ENCODE measurements at regions not wholly inside any gene's neighbourhood (a gene's known extent, or its start where the extent isn't known, plus 50 kb on each side); places are given as distances from the start of the nearest gene placed in this dataset.

DNA sequence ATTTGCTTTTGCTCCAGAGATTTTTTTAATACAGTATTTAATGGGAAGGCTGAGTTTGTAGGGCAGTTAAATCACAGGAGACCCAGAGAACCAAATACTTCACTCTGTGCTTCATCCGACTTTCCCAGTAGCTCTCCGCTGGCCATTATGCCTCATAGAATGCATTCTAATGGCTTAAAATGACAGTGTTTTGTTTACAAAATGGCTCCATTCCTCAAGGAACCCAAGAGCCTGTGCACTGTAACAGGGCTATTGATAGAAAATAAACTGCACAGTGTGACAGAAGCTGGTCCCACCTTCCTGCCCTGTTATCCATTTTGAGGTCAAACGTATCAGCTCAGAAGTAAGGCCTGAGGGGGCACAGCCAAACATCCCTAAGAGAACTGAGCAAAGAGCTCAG is 136.5 kb downstream of the RAP2A start:
- no peaks in the 10 kb centered on the region for H3F3A ChIP-seq (replicated peaks; ENCODE audit: insufficient read depth)
- no peaks in the 10 kb centered on the region for H3K36me3 ChIP-seq (replicated peaks in 1 of 2; ENCODE audit: control insufficient read depth in 1 of 2, insufficient read depth in 2 of 2, low read length in 1 of 2)
- H3K9me2 ChIP-seq = no peaks in the 10 kb centered on the region
- WGBS (ENCODE audit: low lambda C conversion rate) = 68% methylated on average over 3 of the region's 3 CpGs
- no peaks in the 10 kb centered on the region for H3K79me2 ChIP-seq (ENCODE audit: insufficient read depth)
- no peak overlapping the region for H3K27ac ChIP-seq (ENCODE audit: low read depth in 2 of 2, low read length in 1 of 2)
- DNase-seq = no peak
- ChIA-PET CTCF (interaction anchor here (0.7 kb wide), 1 partner anchor 461 kb away, joined by 3 read pairs; no protein-coding TSS in a partner anchor), POLR2A (interaction anchor here (0.6 kb wide), 1 partner anchor 416 kb away, joined by 3 read pairs; no protein-coding TSS in a partner anchor)
- H3K9ac ChIP-seq = no peak overlapping the region
- H3K4me2 ChIP-seq = no peak overlapping the region
- no peak overlapping the region for H3K4me3 ChIP-seq (ENCODE audit: low read depth in 2 of 2, low read length in 1 of 2)
- H3K4me1 ChIP-seq (ENCODE audit: control insufficient read depth in 1 of 2, insufficient read depth in 2 of 2, low read depth in 1 of 2, low read length in 1 of 2) = peaks cover 0 to 6% of the 10 kb centered on the region in 2 experiments; a peak in 2 of 4 replicates
- no peaks in the 10 kb centered on the region for H3K9me3 ChIP-seq
- peaks cover 1% of the 10 kb centered on the region; the same call in 1 of the 2 replicates for H3K27me3 ChIP-seq (ENCODE audit: insufficient read depth)
- H4K20me1 ChIP-seq (ENCODE audit: insufficient read depth) = no peaks in the 10 kb centered on the region
- no peak for TF ChIP-seq EZH2phosphoT487 (IDR thresholded peaks at IDR 0.05; ENCODE audit: borderline replicate concordance, low read depth)
- no peak for TF ChIP-seq EP300 (IDR thresholded peaks at IDR 0.05; ENCODE audit: borderline replicate concordance in 1 of 2, low read depth in 1 of 2, low read length in 1 of 2)
- TF ChIP-seq YY1 (IDR thresholded peaks at IDR 0.05; ENCODE audit: low read depth) = no peak
- TF ChIP-seq CHD2 (IDR thresholded peaks at IDR 0.05; ENCODE audit: low read length, partially characterized antibody) = no peak
- no peak for TF ChIP-seq RXRA (IDR thresholded peaks at IDR 0.05; ENCODE audit: borderline replicate concordance, low read depth)
- no peak for TF ChIP-seq NRF1 (IDR thresholded peaks at IDR 0.05; ENCODE audit: low read depth, low read length)
- no peak for TF ChIP-seq RAD21 (IDR thresholded peaks at IDR 0.05; ENCODE audit: low read length)
- no peak for TF ChIP-seq GATA2 (CRISPR knock-in tag; IDR thresholded peaks at IDR 0.05)
- no peak for TF ChIP-seq MEF2A (IDR thresholded peaks at IDR 0.05; ENCODE audit: borderline replicate concordance, low read depth)
- TF ChIP-seq PBX3 (IDR thresholded peaks at IDR 0.05) = no peak
- TF ChIP-seq, protein P1, sequence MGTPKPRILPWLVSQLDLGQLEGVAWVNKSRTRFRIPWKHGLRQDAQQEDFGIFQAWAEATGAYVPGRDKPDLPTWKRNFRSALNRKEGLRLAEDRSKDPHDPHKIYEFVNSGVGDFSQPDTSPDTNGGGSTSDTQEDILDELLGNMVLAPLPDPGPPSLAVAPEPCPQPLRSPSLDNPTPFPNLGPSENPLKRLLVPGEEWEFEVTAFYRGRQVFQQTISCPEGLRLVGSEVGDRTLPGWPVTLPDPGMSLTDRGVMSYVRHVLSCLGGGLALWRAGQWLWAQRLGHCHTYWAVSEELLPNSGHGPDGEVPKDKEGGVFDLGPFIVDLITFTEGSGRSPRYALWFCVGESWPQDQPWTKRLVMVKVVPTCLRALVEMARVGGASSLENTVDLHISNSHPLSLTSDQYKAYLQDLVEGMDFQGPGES (IDR thresholded peaks at IDR 0.05; ENCODE audit: low read depth, low read length) = no peak
- no peak for TF ChIP-seq USF2 (IDR thresholded peaks at IDR 0.05; ENCODE audit: borderline replicate concordance, low read depth, low read length)
- no peak for TF ChIP-seq TEAD4 (IDR thresholded peaks at IDR 0.05; ENCODE audit: borderline replicate concordance, insufficient read depth)
- TF ChIP-seq USF1 (IDR thresholded peaks at IDR 0.05; ENCODE audit: borderline replicate concordance, low read depth) = no peak
- TF ChIP-seq MXI1 (IDR thresholded peaks at IDR 0.05; ENCODE audit: low read depth, low read length) = no peak
- no peak for TF ChIP-seq FOSL2 (IDR thresholded peaks at IDR 0.05; ENCODE audit: borderline replicate concordance, low read depth)
- TF ChIP-seq NFIC (IDR thresholded peaks at IDR 0.05; ENCODE audit: borderline replicate concordance) = no peak
- TF ChIP-seq JUND (IDR thresholded peaks at IDR 0.05) = no peak
- no peak for TF ChIP-seq ELF1 (IDR thresholded peaks at IDR 0.05)
- no peak overlapping the region for H2AFZ ChIP-seq (ENCODE audit: low read depth)
